SK-N-SH treated with all-trans-retinoic acid at 6 μM for 48 hours (cell line): ENCODE measurements at regions not wholly inside any gene's neighbourhood (a gene's known extent, or its start where the extent isn't known, plus 50 kb on each side); places are given as distances from the start of the nearest gene placed in this dataset.

Experiments
- ATAC-seq: fragments of 200-7000 bp; cut with Tn5 transposase; 3 replicates; pipeline ENCODE4 v1.9.1; 2020; ENCODE audit warnings: mild to moderate bottlenecking, moderate library complexity
- ARNTL ChIP-seq: fragments of 450-650 bp; formaldehyde crosslinking; IDR thresholded peaks from 2 replicates; pipeline ENCODE4 v1.5.0; 2020; ENCODE audit warnings: low read depth, mild to moderate bottlenecking, moderate library complexity, borderline replicate concordance
- BACH2 ChIP-seq: fragments of 250-450 bp; sonication (Bioruptor Pico); IDR thresholded peaks from 2 replicates; pipeline ENCODE4 v1.9.0; 2021; ENCODE audit warnings: mild to moderate bottlenecking, borderline replicate concordance
- CREB5 ChIP-seq: fragments of 250-450 bp; sonication (Bioruptor Pico); IDR thresholded peaks from 2 replicates; pipeline ENCODE4 v1.5.1; 2020; ENCODE audit warnings: low read depth, mild to moderate bottlenecking, moderate library complexity
- CSDC2 ChIP-seq: fragments of 250-450 bp; sonication (Bioruptor Pico); IDR thresholded peaks from 2 replicates; pipeline ENCODE4 v1.5.0; 2020; ENCODE audit warnings: mild to moderate bottlenecking, moderate library complexity
- CSRNP3 ChIP-seq: fragments of 250-450 bp; sonication (Bioruptor Pico); IDR thresholded peaks from 2 replicates; pipeline ENCODE4 v1.5.1; 2021; ENCODE audit warnings: mild to moderate bottlenecking, moderate library complexity
- ESRRG ChIP-seq: fragments of 250-450 bp; sonication (Bioruptor Pico); IDR thresholded peaks from 2 replicates; pipeline ENCODE4 v1.6.1; 2021; ENCODE audit warnings: mild to moderate bottlenecking
- GLIS3 ChIP-seq: fragments of 250-450 bp; sonication (Bioruptor Pico); IDR thresholded peaks from 2 replicates; pipeline ENCODE4 v1.5.0; 2020; ENCODE audit warnings: mild to moderate bottlenecking, moderate library complexity
- ISL1 ChIP-seq: fragments of 250-450 bp; sonication (Bioruptor Pico); IDR thresholded peaks from 2 replicates; pipeline ENCODE4 v2.1.2; 2022; ENCODE audit warnings: mild to moderate bottlenecking, moderate library complexity
- PATZ1 ChIP-seq: fragments of 250-450 bp; sonication (Bioruptor Pico); IDR thresholded peaks from 2 replicates; pipeline ENCODE4 v1.8.0; 2020; ENCODE audit warnings: mild to moderate bottlenecking, moderate library complexity, borderline replicate concordance
- POU6F1 ChIP-seq: fragments of 250-450 bp; sonication (Bioruptor Pico); IDR thresholded peaks from 2 replicates; pipeline ENCODE4 v1.8.0; 2021; ENCODE audit warnings: low read depth, mild to moderate bottlenecking, moderate library complexity, borderline replicate concordance
- PPARA ChIP-seq: fragments of 250-450 bp; sonication (Bioruptor Pico); IDR thresholded peaks from 2 replicates; pipeline ENCODE4 v1.5.0; 2020; ENCODE audit warnings: mild to moderate bottlenecking, borderline replicate concordance
- SNAI2 ChIP-seq: fragments of 250-450 bp; sonication (Bioruptor Pico); IDR thresholded peaks from 2 replicates; pipeline ENCODE4 v1.5.0; 2020; ENCODE audit warnings: mild to moderate bottlenecking, moderate library complexity
- TCF4 ChIP-seq: fragments of 250-450 bp; sonication (Bioruptor Pico); IDR thresholded peaks from 2 replicates; pipeline ENCODE4 v1.8.0; 2021; ENCODE audit warnings: mild to moderate bottlenecking, moderate library complexity, borderline replicate concordance
- TSHZ2 ChIP-seq: fragments of 250-450 bp; sonication (Bioruptor Pico); IDR thresholded peaks from 2 replicates; pipeline ENCODE4 v1.5.0; 2020; ENCODE audit warnings: mild to moderate bottlenecking, moderate library complexity
- ZC3H10 ChIP-seq: fragments of 250-450 bp; sonication (Bioruptor Pico); IDR thresholded peaks from 2 replicates; pipeline ENCODE4 v1.5.1; 2021; ENCODE audit warnings: mild to moderate bottlenecking, moderate library complexity
- ZFP3 ChIP-seq: fragments of 250-450 bp; sonication (Bioruptor Pico); IDR thresholded peaks from 2 replicates; pipeline ENCODE4 v1.5.0; 2020; ENCODE audit warnings: mild to moderate bottlenecking, moderate library complexity
- ZFP30 ChIP-seq: fragments of 450-650 bp; formaldehyde crosslinking; IDR thresholded peaks from 2 replicates; pipeline ENCODE4 v1.5.0; 2022; ENCODE audit warnings: mild to moderate bottlenecking, moderate library complexity
- ZNF565 ChIP-seq: fragments of 450-650 bp; formaldehyde crosslinking; conservative IDR thresholded peaks from 2 replicates; pipeline ENCODE4 v1.5.0; 2020; ENCODE audit warnings: low read depth, mild to moderate bottlenecking, moderate library complexity
- ZNF70 ChIP-seq: fragments of 450-650 bp; formaldehyde crosslinking; IDR thresholded peaks from 2 replicates; pipeline ENCODE4 v1.5.0; 2020; ENCODE audit warnings: mild to moderate bottlenecking, moderate library complexity
- ZNF8 ChIP-seq: fragments of 450-650 bp; formaldehyde crosslinking; IDR thresholded peaks from 2 replicates; pipeline ENCODE4 v1.5.0; 2020; ENCODE audit warnings: mild to moderate bottlenecking, moderate library complexity

- ATAC-seq, result no peak
- no peak for TF ChIP-seq BACH2 (CRISPR knock-in tag)
- no peak for TF ChIP-seq ZFP3 (CRISPR knock-in tag)
- no peak for TF ChIP-seq ZNF8 (CRISPR knock-in tag)
- TF ChIP-seq TCF4, result no peak; the same call in 1 of the 2 replicates
- TF ChIP-seq ARNTL (CRISPR knock-in tag), result no peak
- TF ChIP-seq ISL1, result no peak
- no peak for TF ChIP-seq GLIS3 (CRISPR knock-in tag)
- TF ChIP-seq ZFP30 (CRISPR knock-in tag), result no peak
- no peak for TF ChIP-seq ZC3H10 (CRISPR knock-in tag)
- no peak for TF ChIP-seq TSHZ2
- no peak for TF ChIP-seq SNAI2 (CRISPR knock-in tag)
- no peak for TF ChIP-seq ESRRG (CRISPR knock-in tag)
- no peak for TF ChIP-seq ZNF565 (CRISPR knock-in tag)
- TF ChIP-seq PATZ1 (CRISPR knock-in tag), result no peak
- no peak for TF ChIP-seq CSDC2
Measured at GRCh38 chr4:137688651-137689050, 156.4 kb upstream of the PCDH18 start.

GRCh38 chr4:137685357-137685756 lies 153.1 kb upstream of the PCDH18 start:
- ATAC-seq, result peak; percentile 87
- TF ChIP-seq PPARA (CRISPR knock-in tag) (no peak), CREB5 (no peak), TCF4 (peak; percentile 71), TSHZ2 (no peak), POU6F1 (no peak), SNAI2 (CRISPR knock-in tag) (no peak), ZNF565 (CRISPR knock-in tag) (no peak), CSRNP3 (no peak)

GRCh38 chr4:137681081-137681480 lies 148.8 kb upstream of the PCDH18 start:
- ATAC-seq, result no peak
- TF ChIP-seq CREB5 (no peak), ZNF70 (no peak)
- TF ChIP-seq, all 23 proteins: peak for 0
